ENCODE measurements at regions not wholly inside any gene's neighbourhood (a gene's known extent, or its start where the extent isn't known, plus 50 kb on each side); places are given as distances from the start of the nearest gene placed in this dataset.
"Not testable (repeated sequence)": the region's sequence is repeated elsewhere in the genome, so short reads cannot be mapped to it uniquely, and the experiment has no call there.

- DNase-seq (ENCODE audit: insufficient read length, low spot score) (no peak), FAIRE-seq (peak; percentile 45)
Measured at GRCh38 chr6:11309947-11310665, 77.6 kb upstream of the NEDD9 start.

- DNase-seq (ENCODE audit: insufficient read length, low spot score) = no peak
- no peak for FAIRE-seq
Measured at GRCh38 chr6:11307226-11307625, 74.8 kb upstream of the NEDD9 start.

- DNase-seq (ENCODE audit: insufficient read length, low spot score) (no peak), FAIRE-seq (no peak)
Measured at GRCh38 chr6:11304946-11305345, 72.5 kb upstream of the NEDD9 start.

- not testable (repeated sequence) for DNase-seq (ENCODE audit: insufficient read length, low spot score); FAIRE-seq
Measured at GRCh38 chr6:11299876-11300428, 67.5 kb upstream of the NEDD9 start.

- FAIRE-seq; DNase-seq (ENCODE audit: insufficient read length, low spot score): not testable (repeated sequence)
Measured at GRCh38 chr6:11299421-11299784, 66.9 kb upstream of the NEDD9 start.

- no peak for DNase-seq (ENCODE audit: insufficient read length, low spot score)
- no peak for FAIRE-seq
Measured at GRCh38 chr6:11298651-11299420, 66.4 kb upstream of the NEDD9 start.

GRCh38 chr6:11297376-11297729, 64.9 kb upstream of the NEDD9 start:
- FAIRE-seq = no peak
- no peak for DNase-seq (ENCODE audit: insufficient read length, low spot score)

GRCh38 chr6:11296449-11297375, 64.2 kb upstream of the NEDD9 start:
- no peak for FAIRE-seq
- no peak for DNase-seq (ENCODE audit: insufficient read length, low spot score)

GRCh38 chr6:11295969-11296368, 63.5 kb upstream of the NEDD9 start:
- DNase-seq (ENCODE audit: insufficient read length, low spot score) = no peak
- FAIRE-seq = no peak

- DNase-seq (ENCODE audit: insufficient read length, low spot score) (no peak), FAIRE-seq (no peak)
Measured at GRCh38 chr6:11294228-11294627, 61.8 kb upstream of the NEDD9 start.

GRCh38 chr6:11292594-11293236, 60.2 kb upstream of the NEDD9 start:
- DNase-seq (ENCODE audit: insufficient read length, low spot score) (no peak), FAIRE-seq (no peak)

- FAIRE-seq (peak; percentile 21), DNase-seq (ENCODE audit: insufficient read length, low spot score) (no peak)
Measured at GRCh38 chr6:11292091-11292490, 59.6 kb upstream of the NEDD9 start.

- FAIRE-seq = peak; percentile 26
- no peak for DNase-seq (ENCODE audit: insufficient read length, low spot score)
Measured at GRCh38 chr6:11291582-11291981, 59.1 kb upstream of the NEDD9 start.

- FAIRE-seq = no peak
- no peak for DNase-seq (ENCODE audit: insufficient read length, low spot score)
Measured at GRCh38 chr6:11290027-11290426, 57.6 kb upstream of the NEDD9 start.

- DNase-seq (ENCODE audit: insufficient read length, low spot score) (no peak), FAIRE-seq (no peak)
Measured at GRCh38 chr6:11288065-11288464, 55.6 kb upstream of the NEDD9 start.

GRCh38 chr6:11284996-11285395, 52.5 kb upstream of the NEDD9 start:
- DNase-seq (ENCODE audit: insufficient read length, low spot score) (no peak), FAIRE-seq (no peak)

- DNase-seq (ENCODE audit: insufficient read length, low spot score) (no peak), FAIRE-seq (no peak)
Measured at GRCh38 chr6:11283629-11284028, 51.2 kb upstream of the NEDD9 start.

GRCh38 chr6:11282875-11283274, 50.4 kb upstream of the NEDD9 start:
- no peak for DNase-seq (ENCODE audit: insufficient read length, low spot score)
- FAIRE-seq = no peak
